ENCODE measurements at regions not wholly inside any gene's neighbourhood (a gene's known extent, or its start where the extent isn't known, plus 50 kb on each side); places are given as distances from the start of the nearest gene placed in this dataset.

- TF ChIP-seq CTCF (conservative IDR thresholded peaks at IDR 0.05): no peak
- H3K27ac ChIP-seq: peak overlapping the region; percentile 85
Observed at GRCh38 chr13:33445476-33445875, 159.9 kb upstream of the STARD13 start.

- peak overlapping the region; percentile 85 for H3K27ac ChIP-seq
- TF ChIP-seq CTCF (conservative IDR thresholded peaks at IDR 0.05): no peak
Observed at GRCh38 chr13:33446821-33447725, 161.5 kb upstream of the STARD13 start.

GRCh38 chr13:33448889-33449288, 163.3 kb upstream of the STARD13 start:
- no peak overlapping the region; the same call in 1 of the 2 replicates for H3K27ac ChIP-seq
- TF ChIP-seq CTCF (conservative IDR thresholded peaks at IDR 0.05): no peak

- no peak for TF ChIP-seq CTCF (conservative IDR thresholded peaks at IDR 0.05)
- no peak overlapping the region for H3K27ac ChIP-seq
Observed at GRCh38 chr13:33450956-33451709, 165.6 kb upstream of the STARD13 start.

GRCh38 chr13:33452873-33453517, 167.4 kb upstream of the STARD13 start:
- H3K27ac ChIP-seq: no peak overlapping the region
- TF ChIP-seq CTCF (conservative IDR thresholded peaks at IDR 0.05): no peak

- H3K27ac ChIP-seq: no peak overlapping the region
- TF ChIP-seq CTCF (conservative IDR thresholded peaks at IDR 0.05): no peak
Observed at GRCh38 chr13:33453936-33454335, 168.4 kb upstream of the STARD13 start.

Data from VCaP (cell line).